H1 (cell line): ENCODE measurements at regions not wholly inside any gene's neighbourhood (a gene's known extent, or its start where the extent isn't known, plus 50 kb on each side); places are given as distances from the start of the nearest gene placed in this dataset.

Experiments
- GABPA ChIP-seq: IDR thresholded peaks from 2 replicates; pipeline ENCODE4 v1.6.1; 2011; ENCODE audit warnings: mild to moderate bottlenecking, low read length, moderate library complexity, borderline replicate concordance; ENCODE audit not compliant: insufficient read depth
- HDAC6 ChIP-seq: IDR thresholded peaks from one replicate; pipeline ENCODE4 v1.7.1; 2012; ENCODE audit warnings: low read depth, mild to moderate bottlenecking, inconsistent platforms, low read length, moderate library complexity
- MAFK ChIP-seq: IDR thresholded peaks from 2 replicates; pipeline ENCODE4 v1.6.1; 2012; ENCODE audit warnings: low read depth, mild to moderate bottlenecking, improper control_type of control experiment, low read length
- TBP ChIP-seq: IDR thresholded peaks from 2 replicates; pipeline ENCODE4 v1.6.1; 2011; ENCODE audit warnings: low read depth, low read length, improper control_type of control experiment
- TF ChIP-seq, protein P1 (sequence below), 3 experiments: IDR thresholded peaks; 1 replicate in 2 of 3; 2 replicates in 1 of 3; pipeline versions ENCODE4 v1.5.1 to v1.6.1; 2011; ENCODE audit warnings: low read length in 3 of 3, mild to moderate bottlenecking in 3 of 3, inconsistent platforms in 2 of 3, low read depth in 1 of 3, moderate library complexity in 1 of 3; ENCODE audit not compliant: insufficient read depth in 1 of 3; ENCODE audit errors: control extremely low read depth in 1 of 3

- TF ChIP-seq HDAC6 (no peak), TBP (no peak), MAFK (no peak), GABPA (no peak)
- TF ChIP-seq, protein P1, sequence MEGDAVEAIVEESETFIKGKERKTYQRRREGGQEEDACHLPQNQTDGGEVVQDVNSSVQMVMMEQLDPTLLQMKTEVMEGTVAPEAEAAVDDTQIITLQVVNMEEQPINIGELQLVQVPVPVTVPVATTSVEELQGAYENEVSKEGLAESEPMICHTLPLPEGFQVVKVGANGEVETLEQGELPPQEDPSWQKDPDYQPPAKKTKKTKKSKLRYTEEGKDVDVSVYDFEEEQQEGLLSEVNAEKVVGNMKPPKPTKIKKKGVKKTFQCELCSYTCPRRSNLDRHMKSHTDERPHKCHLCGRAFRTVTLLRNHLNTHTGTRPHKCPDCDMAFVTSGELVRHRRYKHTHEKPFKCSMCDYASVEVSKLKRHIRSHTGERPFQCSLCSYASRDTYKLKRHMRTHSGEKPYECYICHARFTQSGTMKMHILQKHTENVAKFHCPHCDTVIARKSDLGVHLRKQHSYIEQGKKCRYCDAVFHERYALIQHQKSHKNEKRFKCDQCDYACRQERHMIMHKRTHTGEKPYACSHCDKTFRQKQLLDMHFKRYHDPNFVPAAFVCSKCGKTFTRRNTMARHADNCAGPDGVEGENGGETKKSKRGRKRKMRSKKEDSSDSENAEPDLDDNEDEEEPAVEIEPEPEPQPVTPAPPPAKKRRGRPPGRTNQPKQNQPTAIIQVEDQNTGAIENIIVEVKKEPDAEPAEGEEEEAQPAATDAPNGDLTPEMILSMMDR (IDR thresholded peaks at IDR 0.05; ENCODE audit: control extremely low read depth in 1 of 3, insufficient read depth in 1 of 3, low read depth in 1 of 3, low read length in 3 of 3): no peak
These were observed 816.0 kb upstream of the NDST4 start for GRCh38 chr4:115929373-115929772.
